H1 (cell line): ENCODE measurements at regions not wholly inside any gene's neighbourhood (a gene's known extent, or its start where the extent isn't known, plus 50 kb on each side); places are given as distances from the start of the nearest gene placed in this dataset.

Source experiments
- ATF3 ChIP-seq: IDR thresholded peaks from 2 replicates; pipeline ENCODE4 v1.6.1; 2011; ENCODE audit warnings: low read depth, mild to moderate bottlenecking, low read length; ENCODE audit not compliant: insufficient read depth
- BACH1 ChIP-seq: IDR thresholded peaks from 2 replicates; pipeline ENCODE4 v1.6.1; 2012; ENCODE audit warnings: low read length, improper control_type of control experiment
- CREB1 ChIP-seq: IDR thresholded peaks from 2 replicates; pipeline ENCODE4 v1.6.1; 2012; ENCODE audit warnings: inconsistent platforms
- CTCF ChIP-seq, 3 experiments: IDR thresholded peaks; 1 replicate in 2 of 3; 2 replicates in 1 of 3; pipeline versions ENCODE4 v1.5.1 to v1.6.1; 2011; ENCODE audit warnings: low read length in 3 of 3, mild to moderate bottlenecking in 3 of 3, inconsistent platforms in 2 of 3, low read depth in 1 of 3, moderate library complexity in 1 of 3; ENCODE audit not compliant: insufficient read depth in 1 of 3; ENCODE audit errors: control extremely low read depth in 1 of 3
- EZH2 ChIP-seq: fragments of 200-600 bp; sonication (generic); IDR thresholded peaks from 2 replicates; pipeline ENCODE4 v1.7.1; 2012; ENCODE audit warnings: low read depth, mild to moderate bottlenecking, moderate library complexity, low read length, inconsistent platforms; ENCODE audit not compliant: severe bottlenecking
- GABPA ChIP-seq: IDR thresholded peaks from 2 replicates; pipeline ENCODE4 v1.6.1; 2011; ENCODE audit warnings: mild to moderate bottlenecking, low read length, moderate library complexity, borderline replicate concordance; ENCODE audit not compliant: insufficient read depth
- MAFK ChIP-seq: IDR thresholded peaks from 2 replicates; pipeline ENCODE4 v1.6.1; 2012; ENCODE audit warnings: low read depth, mild to moderate bottlenecking, improper control_type of control experiment, low read length
- POLR2AphosphoS5 ChIP-seq: IDR thresholded peaks from 2 replicates; pipeline ENCODE4 v1.6.1; 2011; ENCODE audit warnings: low read depth, low read length
- RNF2 ChIP-seq: fragments of 200-900, 300-1000 bp; sonication (generic); IDR thresholded peaks from 2 replicates; pipeline ENCODE4 v1.7.1; 2016; ENCODE audit warnings: borderline replicate concordance, low read depth, mild to moderate bottlenecking, antibody characterized with exemption, low read length; ENCODE audit not compliant: poor library complexity, severe bottlenecking; ENCODE audit errors: missing control alignments
- SAP30 ChIP-seq: fragments of 300-600 bp; sonication (generic); IDR thresholded peaks from 2 replicates; pipeline ENCODE4 v1.7.1; 2012; ENCODE audit warnings: low read length, moderate library complexity, mild to moderate bottlenecking, inconsistent platforms; ENCODE audit not compliant: insufficient read depth, insufficient replicate concordance
- SP1 ChIP-seq: IDR thresholded peaks from 2 replicates; pipeline ENCODE4 v1.6.1; 2011; ENCODE audit warnings: low read depth, low read length
- TAF1 ChIP-seq: IDR thresholded peaks from 2 replicates; pipeline ENCODE4 v1.6.1; 2011; ENCODE audit warnings: mild to moderate bottlenecking, low read depth, low read length
- TAF7 ChIP-seq: optimal IDR thresholded peaks from 2 replicates; pipeline ENCODE3; 2011; ENCODE audit warnings: low read depth, mild to moderate bottlenecking, inconsistent platforms, low read length, moderate library complexity, borderline replicate concordance

DNA sequence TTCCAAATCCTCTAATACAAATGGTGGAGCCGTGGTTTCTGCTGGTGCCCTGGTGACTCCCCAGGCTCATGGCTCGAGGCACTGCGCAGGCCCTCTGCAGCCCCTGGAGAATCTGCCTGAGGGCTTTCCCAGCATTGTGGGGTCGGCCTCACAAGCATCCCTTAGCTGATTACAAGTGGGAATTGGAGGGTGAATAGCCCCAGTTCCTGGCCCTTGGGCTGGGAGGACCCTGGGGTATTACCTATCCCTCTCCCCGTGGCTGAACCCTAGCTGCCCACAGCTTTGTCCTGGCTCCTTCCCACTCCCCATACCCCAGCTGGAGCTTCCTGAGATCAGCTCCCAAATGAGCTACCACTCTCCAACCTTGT, 212.2 kb upstream of the CST7 start:
- no peak for TF ChIP-seq EZH2
- no peak for TF ChIP-seq CTCF (IDR thresholded peaks at IDR 0.05; ENCODE audit: control extremely low read depth in 1 of 3, insufficient read depth in 1 of 3, low read depth in 1 of 3, low read length in 3 of 3)
- TF ChIP-seq SP1: no peak
- no peak for TF ChIP-seq BACH1
- TF ChIP-seq POLR2AphosphoS5: no peak
- TF ChIP-seq MAFK: no peak
- TF ChIP-seq GABPA: no peak
- no peak for TF ChIP-seq SAP30
- no peak for TF ChIP-seq CREB1
- TF ChIP-seq ATF3: no peak
- no peak for TF ChIP-seq TAF7
- TF ChIP-seq TAF1: no peak
- no peak for TF ChIP-seq RNF2
